Smooth muscle cell (in vitro differentiated cells): ENCODE measurements at regions not wholly inside any gene's neighbourhood (a gene's known extent, or its start where the extent isn't known, plus 50 kb on each side); places are given as distances from the start of the nearest gene placed in this dataset.

Experiments
- DNase-seq: peaks from one replicate; lab custom pipeline; 2025; ENCODE audit not compliant: unreplicated experiment; lab: John Stamatoyannopoulos, UW
- H2AFZ ChIP-seq: fragments of 200-600 bp; sonication (generic); 2 replicates; pipeline ENCODE4 v1.6.0; 2016; ENCODE audit warnings: antibody characterized with exemption, low read depth, mild to moderate bottlenecking
- H3F3A ChIP-seq: fragments of 200-600 bp; sonication (generic); 2 replicates; pipeline ENCODE4 v1.6.0; 2017; ENCODE audit warnings: antibody characterized with exemption, low read depth
- H3K27ac ChIP-seq: fragments of 200-600 bp; sonication (generic); 2 replicates; pipeline ENCODE4 v1.5.1; 2016; ENCODE audit warnings: low read depth, mild to moderate bottlenecking
- H3K27me3 ChIP-seq: fragments of 200-600 bp; sonication (generic); 2 replicates; pipeline ENCODE4 v1.6.1; 2016; ENCODE audit warnings: low read depth, mild to moderate bottlenecking
- H3K36me3 ChIP-seq: fragments of 200-600 bp; sonication (generic); 2 replicates; pipeline ENCODE4 v1.5.1; 2016; ENCODE audit warnings: low read depth
- H3K4me1 ChIP-seq: fragments of 200-600 bp; sonication (generic); 2 replicates; pipeline ENCODE4 v1.5.1; 2016; ENCODE audit warnings: low read depth
- H3K4me2 ChIP-seq: fragments of 200-600 bp; sonication (generic); 2 replicates; pipeline ENCODE4 v1.6.0; 2016; ENCODE audit warnings: mild to moderate bottlenecking
- H3K4me3 ChIP-seq: fragments of 200-600 bp; sonication (generic); 2 replicates; pipeline ENCODE4 v1.5.1; 2016; ENCODE audit warnings: mild to moderate bottlenecking
- H3K79me2 ChIP-seq: fragments of 200-600 bp; sonication (generic); 2 replicates; pipeline ENCODE4 v1.6.0; 2016; ENCODE audit warnings: low read depth, mild to moderate bottlenecking
- H3K9ac ChIP-seq: fragments of 200-600 bp; sonication (generic); 2 replicates; pipeline ENCODE4 v1.6.0; 2016; ENCODE audit warnings: low read depth
- H3K9me3 ChIP-seq: fragments of 200-600 bp; sonication (generic); replicated peaks from 2 replicates; pipeline ENCODE4 v1.5.1; 2016; ENCODE audit warnings: low read depth
- H4K20me1 ChIP-seq: fragments of 200-600 bp; sonication (generic); 2 replicates; pipeline ENCODE4 v1.6.0; 2016; ENCODE audit warnings: low read depth
- WGBS: methylation state at CpG from one replicate; pipeline ENCODE4 v1.1.7; 2016; ENCODE audit warnings: low lambda C conversion rate; 5-methylcytosine and 5-hydroxymethylcytosine counted together
- TF ChIP-seq, protein P1 (sequence below): fragments of 200-600 bp; sonication (generic); IDR thresholded peaks from 2 replicates; pipeline ENCODE4 v1.5.1; 2017; ENCODE audit warnings: borderline replicate concordance, mild to moderate bottlenecking, antibody characterized with exemption; ENCODE audit not compliant: insufficient read depth, poor library complexity, severe bottlenecking

DNA sequence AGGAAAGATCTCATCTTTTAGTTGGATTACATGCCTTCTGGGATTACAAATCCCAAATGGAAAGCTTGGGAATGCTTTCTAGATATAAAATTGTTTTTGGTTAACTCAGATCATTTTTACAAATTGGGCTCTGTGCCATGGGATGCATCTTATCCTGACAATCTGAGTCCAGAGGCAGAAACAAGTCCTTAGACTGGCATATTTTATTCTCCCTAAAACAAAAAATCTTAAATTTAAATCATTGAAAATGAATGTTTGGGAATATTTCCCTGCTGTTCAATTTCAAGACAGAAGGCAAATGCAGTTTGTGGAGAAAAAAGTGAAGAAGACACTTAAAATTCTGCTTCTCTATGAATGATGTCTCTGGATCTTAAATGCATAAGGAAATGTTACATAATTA is 456.6 kb upstream of the GOT2 start:
- no peaks in the 10 kb centered on the region for H4K20me1 ChIP-seq
- no peak overlapping the region for H3K4me3 ChIP-seq
- no peaks in the 10 kb centered on the region for H3K79me2 ChIP-seq
- no peak overlapping the region for H2AFZ ChIP-seq
- H3K36me3 ChIP-seq, result no peaks in the 10 kb centered on the region
- DNase-seq, result no peak
- no peaks in the 10 kb centered on the region for H3K27me3 ChIP-seq
- H3K9ac ChIP-seq, result no peak overlapping the region
- H3K4me2 ChIP-seq, result no peak overlapping the region
- H3K9me3 ChIP-seq, result no peaks in the 10 kb centered on the region
- H3K27ac ChIP-seq, result no peak overlapping the region
- H3F3A ChIP-seq, result no peaks in the 10 kb centered on the region
- TF ChIP-seq, protein P1, sequence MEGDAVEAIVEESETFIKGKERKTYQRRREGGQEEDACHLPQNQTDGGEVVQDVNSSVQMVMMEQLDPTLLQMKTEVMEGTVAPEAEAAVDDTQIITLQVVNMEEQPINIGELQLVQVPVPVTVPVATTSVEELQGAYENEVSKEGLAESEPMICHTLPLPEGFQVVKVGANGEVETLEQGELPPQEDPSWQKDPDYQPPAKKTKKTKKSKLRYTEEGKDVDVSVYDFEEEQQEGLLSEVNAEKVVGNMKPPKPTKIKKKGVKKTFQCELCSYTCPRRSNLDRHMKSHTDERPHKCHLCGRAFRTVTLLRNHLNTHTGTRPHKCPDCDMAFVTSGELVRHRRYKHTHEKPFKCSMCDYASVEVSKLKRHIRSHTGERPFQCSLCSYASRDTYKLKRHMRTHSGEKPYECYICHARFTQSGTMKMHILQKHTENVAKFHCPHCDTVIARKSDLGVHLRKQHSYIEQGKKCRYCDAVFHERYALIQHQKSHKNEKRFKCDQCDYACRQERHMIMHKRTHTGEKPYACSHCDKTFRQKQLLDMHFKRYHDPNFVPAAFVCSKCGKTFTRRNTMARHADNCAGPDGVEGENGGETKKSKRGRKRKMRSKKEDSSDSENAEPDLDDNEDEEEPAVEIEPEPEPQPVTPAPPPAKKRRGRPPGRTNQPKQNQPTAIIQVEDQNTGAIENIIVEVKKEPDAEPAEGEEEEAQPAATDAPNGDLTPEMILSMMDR, result no peak
- H3K4me1 ChIP-seq, result no peaks in the 10 kb centered on the region

DNA sequence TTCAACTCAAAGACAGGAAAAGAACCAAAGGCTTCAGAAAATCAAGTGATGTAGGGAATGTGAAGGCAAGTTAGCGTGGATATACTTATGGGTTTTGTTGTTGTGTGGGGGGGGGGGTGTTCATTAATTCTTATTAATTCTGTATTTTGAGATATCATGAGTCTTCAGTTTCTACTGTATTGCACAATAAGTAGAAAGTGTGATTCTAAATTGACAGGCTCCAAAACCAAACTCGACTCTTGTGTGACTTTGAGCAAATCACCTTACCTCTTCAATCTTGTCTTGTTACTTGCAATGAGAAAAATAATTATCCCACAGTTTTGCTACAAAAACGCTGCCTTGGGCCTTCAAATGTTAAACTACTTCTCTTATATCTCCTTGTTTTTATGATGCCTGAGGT is 453.9 kb upstream of the GOT2 start:
- H3K9ac ChIP-seq, result no peak overlapping the region
- DNase-seq, result no peak
- H3K9me3 ChIP-seq, result no peaks in the 10 kb centered on the region
- whole genome bisulfite sequencing, result 84% methylated on average over 3 of the region's 3 CpGs
- H3K4me1 ChIP-seq, result no peaks in the 10 kb centered on the region
- no peaks in the 10 kb centered on the region for H3K36me3 ChIP-seq
- H2AFZ ChIP-seq, result no peak overlapping the region
- no peaks in the 10 kb centered on the region for H3K27me3 ChIP-seq
- no peak overlapping the region for H3K4me3 ChIP-seq
- H3K4me2 ChIP-seq, result no peak overlapping the region
- H3K27ac ChIP-seq, result no peak overlapping the region
- TF ChIP-seq, protein P1, result no peak
- H3F3A ChIP-seq, result no peaks in the 10 kb centered on the region
- H4K20me1 ChIP-seq, result no peaks in the 10 kb centered on the region
- no peaks in the 10 kb centered on the region for H3K79me2 ChIP-seq

DNA sequence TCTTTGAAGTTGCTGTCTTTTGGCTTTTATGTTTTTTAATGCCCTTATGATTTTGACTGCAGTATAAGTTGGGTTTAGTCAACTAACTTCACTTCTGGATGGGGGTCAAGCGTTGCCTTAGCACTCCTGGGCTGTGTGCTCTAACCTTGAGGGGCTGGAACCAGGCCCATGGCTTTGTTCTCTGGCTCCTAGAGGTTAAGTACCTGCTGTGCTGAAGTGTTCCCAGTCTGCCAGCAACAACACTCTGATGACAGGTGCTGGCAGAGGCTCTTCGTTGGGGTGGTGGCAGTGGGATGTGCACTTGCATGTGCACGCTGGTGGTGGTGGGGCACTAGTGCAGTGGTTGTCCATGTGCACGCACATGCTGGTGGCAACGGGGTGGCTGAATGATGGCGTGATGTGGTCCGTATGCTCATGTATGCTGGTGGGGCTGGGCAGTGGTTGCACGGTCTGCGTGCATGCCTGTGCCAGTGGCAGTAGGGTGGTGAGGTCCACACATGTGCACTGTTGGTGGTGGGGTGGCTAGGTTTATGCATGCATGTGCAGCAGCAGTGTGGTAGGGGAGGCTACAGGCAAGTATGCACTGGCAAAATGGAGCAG is 447.8 kb upstream of the GOT2 start:
- Histone ChIP-seq H3K4me3 (no peak overlapping the region), H3K36me3 (no peaks in the 10 kb centered on the region), H3K9me3 (no peaks in the 10 kb centered on the region), H2AFZ (no peak overlapping the region), H3K27me3 (no peaks in the 10 kb centered on the region), H3K27ac (no peak overlapping the region), H3K4me1 (no peaks in the 10 kb centered on the region), H3F3A (no peaks in the 10 kb centered on the region), H3K9ac (no peak overlapping the region), H3K4me2 (no peak overlapping the region), H3K79me2 (no peaks in the 10 kb centered on the region), H4K20me1 (no peaks in the 10 kb centered on the region)
- DNase-seq, result no peak
- 95% methylated on average over 9 of the region's 9 CpGs for WGBS
- TF ChIP-seq, protein P1, result no peak

DNA sequence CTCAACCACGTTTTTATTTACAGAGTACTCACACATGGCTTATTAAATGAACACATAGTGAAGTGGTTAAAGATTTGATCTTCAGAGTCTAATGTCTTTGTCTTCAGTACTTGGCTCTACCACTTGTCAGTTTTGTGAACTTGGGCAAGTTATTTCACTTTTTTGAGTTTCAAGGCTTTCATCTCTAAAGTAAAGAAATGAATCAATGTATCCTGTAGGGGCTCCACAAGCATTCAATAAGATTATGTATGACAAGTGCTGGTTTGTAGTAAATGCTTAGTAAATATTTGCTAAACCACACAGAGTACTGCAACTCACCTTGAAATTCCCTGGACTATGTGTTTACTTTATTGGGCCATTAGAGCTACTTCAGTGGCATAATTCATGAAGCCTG is 446.0 kb upstream of the GOT2 start:
- H3K27ac ChIP-seq, result no peak overlapping the region
- TF ChIP-seq, protein P1, result no peak
- no peaks in the 10 kb centered on the region for H3K27me3 ChIP-seq
- no peak for DNase-seq
- no peak overlapping the region for H3K4me2 ChIP-seq
- H3K4me1 ChIP-seq, result no peaks in the 10 kb centered on the region
- 61% methylated on average over 1 of the region's 1 CpG for WGBS
- H4K20me1 ChIP-seq, result no peaks in the 10 kb centered on the region
- no peaks in the 10 kb centered on the region for H3K79me2 ChIP-seq
- no peaks in the 10 kb centered on the region for H3K36me3 ChIP-seq
- no peak overlapping the region for H3K4me3 ChIP-seq
- H3K9ac ChIP-seq, result no peak overlapping the region
- no peaks in the 10 kb centered on the region for H3F3A ChIP-seq
- H2AFZ ChIP-seq, result no peak overlapping the region
- no peaks in the 10 kb centered on the region for H3K9me3 ChIP-seq
